GM18519 (cell line): ENCODE measurements at regions not wholly inside any gene's neighbourhood (a gene's known extent, or its start where the extent isn't known, plus 50 kb on each side); places are given as distances from the start of the nearest gene placed in this dataset.

ENCODE experiments used
- ATAC-seq: cut with Tn5 transposase; IDR thresholded peaks from one replicate; pipeline ENCODE4 v1.9.1; 2021; ENCODE audit warnings: mild to moderate bottlenecking, moderate library complexity; ENCODE audit not compliant: unreplicated experiment, low FRiP score

DNA sequence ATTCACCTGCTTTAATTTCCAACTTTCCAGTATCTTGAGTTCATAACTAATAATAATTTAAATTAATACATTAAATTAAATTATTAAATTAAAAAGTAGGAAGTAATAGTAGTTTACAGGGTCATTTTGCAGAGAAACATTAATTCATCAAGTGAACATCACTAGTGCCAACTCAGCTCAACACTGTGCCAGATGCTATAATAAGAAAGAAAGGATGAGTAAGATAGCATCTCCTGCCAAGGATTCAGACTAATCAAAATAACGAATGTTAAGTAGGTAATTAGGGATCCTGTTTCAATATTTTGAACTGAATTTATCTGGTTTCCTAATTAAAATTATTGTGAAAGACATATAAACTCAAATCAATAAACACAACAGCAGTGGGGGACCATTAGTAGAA, 596.7 kb downstream of the SLC6A15 start:
- ATAC-seq, result no peak

GRCh38 chr12:84313323-84313675, 599.3 kb downstream of the SLC6A15 start:
- ATAC-seq, result no peak

DNA sequence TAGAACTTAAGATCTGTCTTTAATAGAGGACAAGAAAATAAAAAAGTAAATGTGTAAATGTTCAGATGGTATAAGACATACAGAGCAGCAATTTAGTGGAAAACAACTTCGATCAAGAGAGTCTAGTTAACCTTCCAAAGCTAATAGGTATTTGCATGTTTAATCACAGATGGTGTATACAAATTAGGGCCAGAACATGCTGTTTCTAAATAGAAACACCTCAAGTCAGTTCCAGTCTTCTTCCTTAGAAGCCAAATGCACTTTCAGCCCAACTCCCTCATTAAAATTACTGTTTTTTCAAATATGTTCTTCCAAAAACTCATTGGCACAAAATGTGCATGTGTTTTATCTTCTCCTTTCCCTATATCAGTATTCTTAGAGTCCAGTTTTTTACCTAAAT, 604.4 kb downstream of the SLC6A15 start:
- ATAC-seq, result no peak

GRCh38 chr12:84305144-84305543, 607.5 kb downstream of the SLC6A15 start:
- no peak for ATAC-seq

DNA sequence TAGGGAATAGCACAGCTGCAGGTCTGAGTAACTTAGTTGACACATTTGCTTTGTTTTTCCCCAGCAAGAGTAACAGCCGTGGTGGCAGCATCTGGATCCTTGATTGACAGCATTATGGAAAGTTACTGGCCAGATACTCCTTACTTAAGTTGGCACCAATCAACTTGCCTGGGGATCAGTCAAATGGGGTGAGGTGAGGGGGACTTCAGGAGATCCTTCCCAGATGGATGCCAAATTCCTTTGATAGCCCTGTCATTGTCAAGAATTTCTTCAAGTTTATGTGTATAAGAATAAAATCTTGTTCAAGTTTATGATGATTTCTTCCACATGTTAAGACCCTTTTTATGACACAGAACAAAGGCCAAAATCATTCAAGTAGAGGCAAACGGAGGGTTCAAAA, 618.4 kb downstream of the SLC6A15 start:
- ATAC-seq, result no peak

- no peak for ATAC-seq
These were observed 622.4 kb downstream of the SLC6A15 start for GRCh38 chr12:84290168-84290567.

GRCh38 chr12:84277986-84278385, 634.6 kb downstream of the SLC6A15 start:
- no peak for ATAC-seq

DNA sequence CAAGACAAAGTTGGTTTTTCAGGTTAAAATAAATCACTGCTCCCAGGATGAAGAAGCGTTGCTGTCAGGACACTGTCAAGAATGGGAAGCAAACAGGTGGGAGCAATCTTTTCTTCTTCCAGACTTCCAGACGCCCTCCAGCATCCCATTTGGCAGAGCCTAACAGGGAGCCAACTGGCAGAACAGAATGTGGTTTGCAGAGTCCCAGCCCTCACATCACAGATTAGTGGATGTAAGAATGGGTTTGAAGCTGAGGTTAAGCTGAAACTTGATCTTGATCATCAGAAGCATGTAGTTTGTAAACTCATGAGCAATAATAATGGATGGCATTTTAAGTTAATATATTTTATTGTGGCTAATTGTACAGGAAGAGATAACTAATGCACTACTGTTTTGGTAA, 636.4 kb downstream of the SLC6A15 start:
- no peak for ATAC-seq

DNA sequence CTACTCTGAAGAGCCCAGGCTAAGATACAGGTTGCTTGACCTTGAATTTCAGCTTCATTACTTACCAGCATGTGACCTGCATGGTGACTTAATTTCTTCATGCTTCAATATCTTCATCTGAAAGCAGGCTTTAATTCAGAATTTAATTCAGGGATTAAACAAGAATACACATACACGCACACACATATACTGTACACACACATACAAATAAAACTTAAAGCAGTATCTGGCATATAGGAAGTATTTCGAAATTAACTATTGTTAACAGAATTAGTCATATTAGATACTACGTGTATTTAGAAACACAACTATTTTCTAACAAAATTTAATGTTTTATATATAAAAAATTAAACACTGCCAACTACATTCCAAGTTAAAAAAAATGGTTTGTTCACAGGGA, 640.3 kb downstream of the SLC6A15 start:
- ATAC-seq, result no peak

DNA sequence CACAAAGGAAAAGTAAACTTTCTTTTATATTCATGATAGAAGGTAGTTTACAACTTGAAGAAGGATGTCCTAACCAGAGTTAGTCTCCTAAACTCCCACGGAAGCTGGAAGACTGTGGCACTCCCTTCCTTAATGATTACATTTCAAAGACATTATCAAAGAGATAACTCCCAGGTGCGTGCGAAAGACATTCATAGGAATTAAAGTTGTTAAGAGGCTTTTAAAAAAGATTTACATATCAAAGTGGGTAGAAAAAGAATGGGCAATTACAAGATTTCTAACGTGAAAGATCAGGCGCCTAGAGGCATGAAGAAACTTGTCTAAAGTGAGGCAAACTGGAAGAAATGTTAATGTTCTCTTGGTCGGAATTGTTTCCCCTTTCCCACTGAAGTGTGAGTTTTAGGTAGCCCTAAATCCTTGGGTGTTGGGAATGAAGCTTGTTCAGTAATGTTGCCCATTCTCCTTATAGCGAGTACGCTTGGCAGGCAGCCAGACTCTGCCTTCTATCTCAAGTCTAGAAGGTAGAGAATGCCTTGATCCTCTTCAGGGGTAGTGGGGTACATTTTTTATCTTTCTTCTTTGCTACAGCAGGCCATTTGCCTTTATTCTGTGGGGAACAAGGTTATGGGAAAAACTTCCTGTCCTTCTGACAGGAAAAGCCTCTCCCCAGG, 642.0 kb downstream of the SLC6A15 start:
- no peak for ATAC-seq

- no peak for ATAC-seq
These were observed 664.7 kb downstream of the SLC6A15 start for GRCh38 chr12:84247931-84248330.

DNA sequence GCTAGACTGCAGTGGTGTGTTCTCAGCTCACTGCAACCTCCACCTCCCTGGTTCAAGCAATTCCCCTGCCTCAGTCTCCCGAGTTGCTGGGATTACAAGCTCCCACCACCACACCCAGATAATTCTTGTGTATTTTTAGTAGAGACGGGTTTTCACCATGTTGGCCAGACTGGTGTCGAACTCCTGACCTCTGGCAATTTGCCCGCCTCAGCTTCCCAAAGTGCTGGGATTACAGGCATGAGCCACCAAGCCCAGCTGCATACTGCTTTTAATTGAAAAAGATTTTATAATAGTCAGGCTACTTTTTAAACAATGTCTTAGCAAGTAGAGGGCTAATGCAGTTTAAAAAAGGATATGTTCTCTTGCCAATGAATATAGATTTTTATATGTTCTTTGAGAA, 668.9 kb downstream of the SLC6A15 start:
- no peak for ATAC-seq

DNA sequence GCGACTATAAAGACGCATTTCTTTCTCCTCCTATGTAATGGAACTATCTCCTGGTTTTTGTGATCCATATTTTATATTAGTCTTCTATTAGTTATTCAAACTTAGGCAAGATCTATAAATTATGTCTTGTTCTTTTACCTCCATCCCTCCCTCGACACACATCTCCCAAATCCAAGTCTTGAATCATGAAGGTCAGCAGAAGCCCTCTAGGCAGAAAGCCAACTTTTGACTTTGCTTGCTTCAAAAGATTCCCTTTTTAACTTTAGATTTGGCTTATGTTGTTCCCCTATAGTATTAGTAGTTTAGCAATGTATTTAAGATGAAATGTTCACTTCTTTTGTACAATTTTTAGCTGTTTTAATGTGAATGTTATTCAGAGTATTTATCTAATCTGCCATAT, 689.8 kb downstream of the SLC6A15 start:
- no peak for ATAC-seq

DNA sequence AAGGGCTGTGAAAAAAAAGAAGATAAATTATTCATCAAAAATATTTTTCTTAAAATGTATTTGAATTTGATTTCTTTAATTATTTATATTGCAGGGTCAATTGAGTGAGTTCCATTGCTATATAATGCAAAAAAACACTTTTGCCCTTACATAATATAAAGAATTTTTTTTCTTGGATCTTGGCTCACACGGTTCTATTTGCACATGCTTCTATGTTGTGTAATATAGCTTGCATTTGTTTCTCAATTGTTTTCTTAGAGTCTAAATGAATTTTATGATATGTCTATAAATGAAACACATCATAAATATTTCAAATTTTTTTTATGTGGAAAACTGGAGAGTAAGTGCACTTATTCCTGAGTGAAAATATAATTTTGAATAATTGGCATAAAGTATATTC, 694.2 kb downstream of the SLC6A15 start:
- no peak for ATAC-seq

GRCh38 chr12:84201976-84202375, 710.6 kb downstream of the SLC6A15 start:
- ATAC-seq, result no peak

- ATAC-seq, result no peak
These were observed 714.2 kb downstream of the SLC6A15 start for GRCh38 chr12:84198294-84198946.

GRCh38 chr12:84191779-84192178, 720.8 kb downstream of the SLC6A15 start:
- no peak for ATAC-seq

DNA sequence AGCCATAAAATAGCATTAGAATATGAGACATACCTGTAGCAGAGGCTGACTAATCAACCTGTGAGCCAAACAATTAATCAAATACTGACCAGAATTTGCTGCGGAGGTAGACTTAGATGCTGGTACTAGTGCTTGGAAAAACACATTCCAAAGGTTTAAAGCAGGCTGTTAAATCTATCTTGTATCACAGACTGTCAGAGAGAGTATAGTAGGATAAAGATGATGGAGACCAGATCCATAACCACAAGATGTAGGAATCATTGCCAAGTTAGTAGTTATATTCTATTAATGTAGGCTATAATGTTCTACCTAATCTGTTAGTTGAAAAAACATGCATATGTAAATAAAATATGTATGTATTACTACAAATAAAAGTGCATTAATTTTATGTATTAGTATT, 726.2 kb downstream of the SLC6A15 start:
- no peak for ATAC-seq

DNA sequence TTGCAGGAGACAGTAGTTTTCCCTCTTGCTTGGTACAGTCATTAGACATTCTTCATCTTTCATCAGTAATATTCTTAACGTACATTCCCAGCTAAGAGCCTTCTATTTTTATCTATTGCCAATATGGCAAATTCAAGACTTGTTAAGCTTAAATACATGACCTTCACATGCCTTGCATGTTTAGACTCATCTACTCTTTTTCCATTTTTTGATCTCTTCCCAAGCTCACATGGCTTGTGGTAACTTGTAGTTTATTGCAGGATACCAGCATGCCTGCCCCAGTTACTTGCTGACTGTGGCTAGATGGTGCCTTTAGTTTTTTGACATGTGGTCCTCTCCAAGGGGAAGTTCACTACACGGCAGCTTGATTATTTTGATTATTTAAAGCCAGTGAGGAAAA, 729.0 kb downstream of the SLC6A15 start:
- no peak for ATAC-seq

DNA sequence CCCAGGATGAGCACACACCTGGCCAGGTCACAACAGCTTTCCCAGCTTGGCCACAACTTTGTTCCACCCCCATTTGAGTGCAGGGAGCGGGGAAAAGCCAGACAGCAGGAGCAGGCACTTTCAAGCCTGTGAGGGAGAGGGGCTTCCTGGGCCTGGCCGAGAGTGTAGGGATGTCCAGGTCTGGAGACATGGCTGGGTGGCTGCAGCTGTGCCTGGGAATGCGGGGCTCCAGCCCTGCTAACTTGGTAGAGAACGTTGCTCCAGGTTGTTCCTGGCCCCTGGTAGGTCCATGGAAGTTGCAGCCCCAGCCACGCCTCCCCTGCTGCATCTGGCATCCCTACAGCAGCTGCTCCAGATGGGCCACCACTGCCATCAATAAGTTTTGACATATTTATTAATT, 738.5 kb downstream of the SLC6A15 start:
- ATAC-seq, result no peak

DNA sequence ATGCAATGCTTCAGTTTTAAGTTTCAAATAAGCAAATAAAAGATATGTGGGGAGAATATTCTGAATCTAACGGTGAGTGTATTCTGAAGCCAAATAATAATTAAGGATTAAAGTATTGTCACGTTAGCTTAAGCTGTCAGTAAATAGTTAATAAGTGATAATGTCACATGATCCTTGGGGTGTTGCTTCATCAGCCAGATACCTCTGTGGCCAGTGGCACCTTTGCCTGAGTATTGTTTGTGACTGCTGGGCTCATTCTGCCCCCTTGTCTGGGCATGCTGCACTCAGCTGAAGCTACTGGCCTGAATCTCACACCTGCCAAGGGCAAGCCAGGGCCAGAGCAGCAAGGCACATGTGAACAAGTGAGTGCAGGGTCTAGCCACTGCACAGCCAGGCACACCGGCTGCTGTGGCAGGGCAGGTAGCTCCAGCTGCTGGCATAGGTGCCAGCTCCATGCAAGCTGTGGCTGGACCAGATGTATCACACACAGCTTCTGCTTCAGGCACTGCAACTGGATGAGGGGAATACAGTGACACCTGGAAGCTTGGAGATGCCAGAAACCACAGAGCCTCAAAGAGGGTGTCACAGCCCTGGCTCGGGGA, 739.7 kb downstream of the SLC6A15 start:
- no peak for ATAC-seq

GRCh38 chr12:84166812-84167211, 745.8 kb downstream of the SLC6A15 start:
- no peak for ATAC-seq
